ENCODE measurements at regions not wholly inside any gene's neighbourhood (a gene's known extent, or its start where the extent isn't known, plus 50 kb on each side); places are given as distances from the start of the nearest gene placed in this dataset.
"Not testable (repeated sequence)": the region's sequence is repeated elsewhere in the genome, so short reads cannot be mapped to it uniquely, and the experiment has no call there.

DNA sequence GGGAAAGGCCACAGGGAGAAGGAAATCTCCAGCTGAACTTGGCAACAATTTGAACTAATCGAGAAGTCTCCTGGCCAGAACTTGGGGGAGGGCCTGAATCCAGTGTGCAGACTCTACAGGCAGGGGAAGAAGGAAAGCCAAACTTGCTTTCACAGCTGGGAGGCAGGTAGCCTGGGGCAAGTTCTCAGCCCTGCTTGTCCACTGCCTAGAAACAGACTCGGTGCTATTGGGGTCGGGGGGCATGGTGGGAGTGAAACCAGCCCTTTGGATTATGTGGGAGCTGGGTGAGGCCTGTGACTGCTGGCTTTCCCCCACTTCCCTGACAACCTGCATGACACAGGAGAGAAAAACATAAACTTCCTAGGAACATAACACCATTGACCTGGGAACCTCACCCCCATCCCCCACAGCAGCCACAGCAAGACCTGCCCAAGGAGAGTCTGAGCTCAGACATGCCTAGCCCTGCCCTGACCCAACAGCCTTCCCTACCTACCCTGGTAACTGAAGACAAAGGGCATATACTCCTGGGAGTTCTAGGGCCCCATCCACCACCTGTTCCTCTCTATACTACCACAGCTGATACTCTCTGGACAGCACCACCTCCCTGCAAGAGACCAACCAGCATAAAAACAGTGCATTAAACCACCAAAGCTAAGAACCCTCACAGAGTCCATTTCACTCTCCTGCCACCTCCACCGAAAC is 103.7 kb upstream of the MNS1 start:
- DNase-seq (ENCODE audit: low read depth), result no peak

DNA sequence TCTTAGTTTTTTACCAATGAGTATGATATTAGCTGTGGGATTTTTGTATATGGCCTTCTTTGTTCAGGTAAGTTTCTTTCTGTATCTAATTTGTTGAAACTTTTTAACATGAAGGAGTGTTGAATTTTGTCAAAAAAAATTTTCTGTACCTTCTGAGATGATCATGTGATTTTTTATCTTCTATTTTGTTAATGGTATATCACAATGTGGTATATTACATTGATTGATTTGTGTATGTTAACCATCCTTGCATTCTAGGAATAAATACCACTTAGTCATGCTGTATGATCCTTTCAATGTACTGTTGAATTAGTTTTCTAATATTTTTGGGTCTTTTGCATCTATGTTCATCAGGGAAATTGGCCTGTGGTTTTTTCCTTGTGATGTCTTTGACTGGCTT is 92.5 kb upstream of the MNS1 start:
- DNase-seq (ENCODE audit: low read depth), result no peak

DNA sequence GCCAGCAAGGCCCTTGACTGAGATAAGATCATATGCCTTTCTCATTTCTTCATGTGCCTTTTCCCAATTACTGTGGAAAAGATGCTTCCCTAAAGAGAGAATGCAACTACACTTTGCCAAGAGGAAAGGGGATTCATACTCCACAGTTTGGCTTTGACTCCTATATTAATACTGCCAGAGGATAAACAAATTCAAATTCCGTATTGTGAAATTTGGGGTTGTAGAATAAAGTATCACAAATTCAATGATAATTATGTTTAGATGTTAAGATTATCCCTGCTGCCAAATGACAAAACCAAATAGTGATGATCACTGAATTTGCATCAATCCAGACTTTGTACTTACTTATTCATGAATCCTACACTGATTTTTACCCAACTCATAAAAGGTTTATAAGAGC is 88.5 kb upstream of the MNS1 start:
- DNase-seq (ENCODE audit: low read depth), result no peak

DNA sequence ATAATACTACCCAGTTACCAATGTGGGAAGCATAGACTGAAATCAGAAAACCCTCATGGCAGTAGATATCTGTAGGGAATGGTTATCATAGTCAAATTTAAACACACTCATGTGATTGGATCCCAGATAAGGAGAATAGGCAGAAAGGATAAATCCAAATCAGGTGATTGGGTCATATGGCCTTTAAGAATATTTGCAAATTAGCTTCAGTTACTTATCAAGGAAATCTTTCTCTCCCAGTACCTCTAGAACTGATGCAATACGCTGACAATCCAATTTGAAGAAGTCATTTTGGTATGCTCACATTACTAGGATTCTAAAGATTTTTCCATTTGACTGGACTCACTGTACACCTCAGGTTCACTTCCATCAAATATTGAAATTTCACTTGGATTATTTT is 87.7 kb upstream of the MNS1 start:
- no peak for DNase-seq (ENCODE audit: low read depth)

DNA sequence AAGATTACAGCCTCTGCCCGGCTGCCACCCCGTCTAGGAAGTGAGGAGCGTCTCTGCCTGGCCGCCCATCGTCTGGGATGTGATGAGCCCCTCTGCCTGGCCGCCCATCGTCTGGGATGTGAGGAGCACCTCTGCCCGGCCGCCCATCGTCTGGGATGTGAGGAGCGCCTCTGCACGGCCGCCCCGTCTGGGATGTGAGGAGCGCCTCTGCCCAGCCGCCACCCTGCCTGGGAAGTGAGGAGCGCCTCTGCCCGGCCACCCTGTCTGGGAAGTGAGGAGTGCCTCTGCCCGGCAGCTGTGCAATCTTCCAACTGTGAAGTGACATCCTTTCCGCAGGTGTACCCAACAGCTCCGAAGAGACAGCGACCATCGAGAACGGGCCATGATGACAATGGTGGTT is 75.6 kb upstream of the MNS1 start:
- DNase-seq (ENCODE audit: low read depth), result not testable (repeated sequence)

DNA sequence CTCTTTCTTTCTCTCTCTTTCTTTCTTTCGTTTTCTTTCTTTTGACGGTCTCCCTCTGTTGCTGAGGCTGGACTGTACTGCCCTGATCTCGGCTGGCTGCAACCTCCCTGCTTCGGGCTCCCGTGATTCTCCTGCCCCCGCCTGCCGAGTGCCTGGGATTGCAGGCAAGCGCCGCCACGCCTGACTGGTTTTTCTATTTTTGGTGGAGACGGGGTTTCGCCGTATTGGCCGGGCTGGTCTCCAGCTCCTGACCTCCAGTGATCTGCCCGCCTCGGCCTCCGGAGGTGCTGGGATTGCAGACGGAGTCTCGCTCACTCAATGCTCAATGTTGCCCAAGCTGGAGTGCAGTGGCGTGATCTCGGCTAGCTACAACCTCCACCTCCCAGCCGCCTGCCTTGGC is 75.2 kb upstream of the MNS1 start:
- peak; percentile 26 for DNase-seq (ENCODE audit: low read depth)

DNA sequence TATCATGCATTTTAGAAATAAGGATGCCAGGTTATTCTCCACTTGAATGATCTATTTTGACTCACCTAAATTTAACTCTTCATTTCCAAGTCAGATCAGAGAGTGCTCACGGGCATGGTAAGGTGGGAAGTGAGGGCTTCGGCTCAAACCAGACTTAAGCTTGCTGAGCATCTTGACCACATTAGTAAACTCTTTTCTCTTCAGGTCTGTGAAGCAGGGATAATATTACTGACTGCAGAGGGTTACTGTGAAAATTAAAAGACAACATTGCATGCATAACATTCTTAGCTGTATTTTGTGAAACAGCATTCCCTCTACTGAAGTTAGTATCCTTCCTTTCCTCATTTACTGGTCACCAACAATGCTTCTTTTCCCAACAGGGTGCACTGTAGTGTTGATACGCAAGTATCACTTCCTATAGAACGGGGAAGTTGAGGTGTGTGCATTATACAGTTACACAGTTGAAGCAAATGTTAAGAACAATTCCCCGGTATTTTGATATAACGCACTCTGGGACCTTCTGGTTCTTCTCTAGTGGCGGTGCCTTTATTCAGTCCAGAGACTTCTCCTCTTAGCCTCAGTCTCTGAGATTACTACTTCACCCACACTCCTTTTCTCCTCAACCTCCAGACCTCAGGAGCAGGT is 74.1 kb upstream of the MNS1 start:
- no peak for DNase-seq (ENCODE audit: low read depth)

DNA sequence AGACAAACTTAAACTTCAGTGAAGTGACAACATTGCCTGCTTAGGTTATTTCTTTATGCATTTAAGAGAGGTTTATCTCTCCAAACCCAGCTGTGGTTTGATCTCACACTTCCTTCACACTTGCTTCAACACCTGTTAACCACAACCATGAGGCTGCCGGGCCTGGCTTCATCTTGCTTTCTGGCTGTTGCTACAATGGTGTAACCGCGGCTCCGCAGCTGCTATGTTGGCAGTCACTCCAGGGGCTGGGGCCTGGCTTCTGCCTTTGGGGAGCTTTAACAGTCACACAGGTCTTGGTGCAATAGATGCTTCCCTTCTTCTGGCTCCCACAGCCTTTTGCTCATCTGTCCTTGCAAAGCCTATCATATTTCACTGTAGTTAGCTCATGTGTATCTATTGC is 72.9 kb upstream of the MNS1 start:
- DNase-seq (ENCODE audit: low read depth), result no peak

DNA sequence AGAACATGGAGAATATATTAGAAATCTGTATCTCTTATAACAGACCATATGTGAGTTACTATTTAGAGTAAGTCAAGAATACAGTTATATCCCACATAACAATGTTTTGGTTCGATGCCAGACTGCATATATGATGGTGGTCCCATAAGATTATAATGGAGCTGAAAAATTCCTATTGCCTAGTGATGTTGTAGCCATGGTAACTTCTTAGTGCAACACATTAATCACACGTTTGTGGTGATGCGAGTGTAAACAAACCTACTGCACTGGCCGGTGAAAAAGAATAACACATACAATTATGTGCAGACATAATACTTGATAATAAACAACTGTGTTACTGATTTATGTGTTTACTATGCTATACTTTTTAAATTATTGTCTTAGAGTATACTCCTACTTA is 69.8 kb upstream of the MNS1 start:
- DNase-seq (ENCODE audit: low read depth), result no peak

DNA sequence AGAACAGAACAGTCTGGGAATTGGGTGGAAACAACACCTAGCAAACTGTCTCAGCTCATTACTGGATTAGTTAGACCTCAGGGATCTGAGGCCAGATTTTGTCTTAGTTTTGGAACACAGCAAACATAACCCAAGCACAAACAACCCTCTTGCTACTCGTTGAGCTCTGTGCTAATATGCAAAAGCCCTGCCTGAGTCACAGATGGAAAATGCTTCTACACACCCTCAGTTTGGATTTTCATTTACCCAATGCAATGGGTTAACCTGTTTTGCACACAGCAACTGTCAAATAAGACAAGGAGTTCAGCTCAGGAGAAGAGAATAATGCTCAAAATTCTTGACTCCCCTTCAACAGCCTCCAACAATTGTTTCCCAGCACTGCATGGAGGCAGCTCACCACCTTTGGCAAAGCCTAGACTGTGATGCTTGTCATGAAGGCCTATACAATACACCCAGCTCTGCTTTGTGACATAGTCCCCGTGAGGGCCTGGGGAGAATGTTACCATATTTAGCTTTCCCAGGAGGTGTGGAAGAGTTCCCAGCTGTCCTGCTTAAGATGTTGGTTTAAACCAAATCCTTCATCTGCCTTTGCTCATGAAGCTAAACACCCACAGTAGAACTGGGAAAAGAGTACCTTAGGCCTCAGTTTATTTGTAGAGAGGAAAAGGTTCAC is 68.9 kb upstream of the MNS1 start:
- DNase-seq (ENCODE audit: low read depth), result no peak

DNA sequence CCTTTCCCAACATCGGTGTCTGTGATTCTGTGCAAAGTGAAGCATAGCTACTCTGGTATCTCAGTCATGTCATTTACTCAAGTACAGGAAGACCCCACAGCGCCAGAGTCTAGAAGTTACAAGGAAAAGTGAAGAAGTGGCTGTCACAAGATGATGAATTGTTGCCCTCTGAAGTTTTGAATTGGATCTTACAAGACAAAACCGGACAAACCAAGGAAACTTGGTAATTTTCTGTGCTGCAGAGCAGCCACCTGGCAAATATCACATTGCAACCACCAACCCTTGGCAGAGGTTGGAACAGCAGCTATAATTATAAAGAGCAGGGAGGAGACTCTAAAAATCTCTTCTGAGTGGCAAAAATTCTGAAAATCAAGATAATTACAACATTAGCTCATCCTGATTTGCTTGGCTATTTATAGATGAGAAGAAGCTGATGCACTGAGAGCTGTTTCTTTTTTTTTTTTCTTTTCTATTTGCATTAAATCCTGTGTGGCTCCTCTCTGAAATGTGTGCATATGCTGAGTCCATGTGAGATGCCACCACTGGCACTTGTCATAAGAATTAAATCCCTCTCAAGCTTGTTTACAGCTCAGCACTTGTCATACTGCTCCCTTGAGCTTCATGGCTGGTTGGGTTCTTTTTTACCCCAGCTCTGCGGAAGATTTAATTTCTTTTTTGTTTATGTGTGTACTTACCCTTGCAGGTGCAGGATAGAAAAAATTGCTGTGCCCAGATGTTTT is 68.0 kb upstream of the MNS1 start:
- DNase-seq (ENCODE audit: low read depth), result no peak

DNA sequence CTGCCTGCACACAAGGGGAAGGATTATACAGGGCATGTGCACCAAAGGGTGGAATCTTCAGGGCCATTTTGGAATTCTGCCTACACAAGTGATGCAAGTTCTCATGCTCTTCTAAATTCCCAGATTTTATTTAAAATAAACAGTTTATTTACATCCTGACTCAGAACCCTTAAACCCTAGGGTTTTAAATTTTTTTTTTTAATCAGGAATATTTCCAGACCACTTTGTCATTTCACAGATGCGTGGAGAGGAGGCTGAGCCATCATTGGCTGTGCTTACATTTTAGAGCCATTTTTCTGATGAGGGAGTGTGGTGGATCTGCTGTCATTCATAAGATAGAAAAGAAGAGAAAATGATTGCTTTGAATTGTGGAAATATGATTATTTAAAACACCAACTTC is 65.2 kb upstream of the MNS1 start:
- DNase-seq (ENCODE audit: low read depth), result no peak

DNA sequence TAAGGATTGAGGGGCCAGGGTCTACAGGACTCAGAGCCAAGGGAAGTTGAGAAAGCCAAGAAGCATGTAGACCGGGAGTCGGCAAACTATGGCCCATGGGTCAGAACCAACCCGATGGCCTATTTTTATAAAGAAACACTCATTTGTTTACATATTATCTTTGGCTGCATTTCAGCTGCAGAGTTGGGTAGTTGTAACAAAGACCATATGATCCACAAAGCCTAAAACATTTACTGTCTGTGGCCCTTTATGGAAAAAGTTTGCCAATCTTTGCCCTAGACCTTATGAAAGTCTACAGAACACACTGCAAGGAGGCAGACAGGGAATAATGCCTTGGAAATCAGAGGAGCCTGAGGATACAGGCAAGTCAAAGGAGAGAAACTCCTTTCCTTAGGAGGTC is 63.2 kb upstream of the MNS1 start:
- no peak for DNase-seq (ENCODE audit: low read depth)

DNA sequence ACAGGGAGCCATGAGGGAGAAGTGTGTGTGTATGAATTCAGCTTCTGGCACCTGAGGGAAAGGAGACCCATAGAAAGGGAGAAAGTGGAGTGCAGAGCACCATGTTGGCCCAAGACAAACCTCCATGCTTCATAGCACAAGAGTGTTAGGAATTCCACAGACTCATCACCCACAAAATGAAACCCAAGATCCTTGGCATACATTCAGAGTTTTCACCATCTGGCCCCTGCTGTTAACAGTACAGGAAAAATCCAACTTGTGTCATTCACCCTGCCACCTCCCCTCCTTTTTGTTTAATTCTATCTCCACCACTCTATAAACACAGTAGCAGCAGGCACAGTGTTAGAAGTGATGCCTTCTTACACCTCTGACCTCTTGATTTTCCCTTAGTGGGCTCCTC is 60.0 kb upstream of the MNS1 start:
- peak; percentile 66 for DNase-seq (ENCODE audit: low read depth)

DNA sequence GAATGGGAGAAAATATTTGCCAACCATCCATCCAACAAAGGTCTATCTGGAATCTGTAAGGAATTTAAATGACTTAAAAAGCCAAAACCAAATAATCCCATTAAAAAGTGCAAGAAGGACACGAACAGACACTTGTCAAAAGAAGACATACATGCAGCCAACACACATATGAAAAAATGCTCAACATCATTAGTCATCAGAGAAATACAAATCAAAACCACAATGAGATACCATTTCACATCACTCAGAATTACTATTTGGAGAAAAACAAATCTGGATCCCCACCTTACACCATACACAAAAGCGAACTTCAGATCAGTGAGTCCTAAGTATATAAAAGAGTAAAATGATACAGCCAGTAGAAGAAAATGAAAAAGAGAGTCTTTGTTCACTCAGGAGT is 58.6 kb upstream of the MNS1 start:
- DNase-seq (ENCODE audit: low read depth), result no peak

DNA sequence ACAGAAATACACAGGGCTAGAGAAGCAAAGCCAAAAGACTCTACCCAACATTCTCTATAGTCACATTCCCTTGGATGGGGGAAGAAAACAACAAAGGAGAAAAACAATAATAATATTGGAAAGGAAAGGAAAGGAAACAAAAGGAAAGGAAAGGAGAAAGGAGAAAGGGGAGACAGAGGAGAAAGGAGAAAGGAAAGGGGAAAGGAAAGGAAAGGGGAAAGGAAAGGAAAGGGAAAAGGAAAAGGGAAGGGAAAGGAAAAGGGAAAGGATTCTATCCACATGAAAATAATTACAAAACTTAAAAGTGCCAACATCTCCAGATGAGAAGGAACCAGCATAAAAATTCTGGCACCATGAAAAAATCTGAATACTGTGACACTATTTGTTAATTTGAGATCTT is 54.1 kb upstream of the MNS1 start:
- no peak for DNase-seq (ENCODE audit: low read depth)
